ENCODE measurements at regions not wholly inside any gene's neighbourhood (a gene's known extent, or its start where the extent isn't known, plus 50 kb on each side); places are given as distances from the start of the nearest gene placed in this dataset.
A peak's percentile ranks its signal among the peaks of the same experiment; 100 is the strongest.

- Histone ChIP-seq H2BK5ac (ENCODE audit: low read depth, low read length, poor library complexity, severe bottlenecking) (no peak overlapping the region), H3K27me3 (ENCODE audit: control insufficient read depth in 1 of 2, insufficient read depth in 1 of 2, low read length in 2 of 2) (no peaks in the 10 kb centered on the region), H3K23ac (ENCODE audit: low read length in 2 of 2) (no peak overlapping the region), H3K18ac (ENCODE audit: low read depth in 1 of 2, low read length in 2 of 2) (no peak overlapping the region), H2AK5ac (ENCODE audit: low read length, severe bottlenecking) (no peak overlapping the region), H3K4me2 (ENCODE audit: low read length, poor library complexity, severe bottlenecking) (no peak overlapping the region), H3K9me3 (ENCODE audit: control insufficient read depth, low read length) (no peaks in the 10 kb centered on the region), H2AFZ (ENCODE audit: low read depth, low read length) (no peak overlapping the region), H3K14ac (ENCODE audit: low read length in 2 of 2) (no peak overlapping the region), H3K79me1 (replicated peaks; ENCODE audit: low read length, poor library complexity, severe bottlenecking) (no peaks in the 10 kb centered on the region), H3K9ac (ENCODE audit: low read length) (peak overlapping the region; percentile 76), H3K4ac (ENCODE audit: low read depth in 1 of 2, low read length in 2 of 2) (no peak overlapping the region), H3K4me3 (ENCODE audit: insufficient read depth in 1 of 2, low read depth in 1 of 2, low read length in 2 of 2) (no peak overlapping the region), H2BK12ac (ENCODE audit: low read length in 2 of 2) (no peak overlapping the region), H4K91ac (ENCODE audit: low read length) (no peak overlapping the region), H2BK120ac (ENCODE audit: low read depth, low read length) (no peak overlapping the region), H3K4me1 (ENCODE audit: control insufficient read depth, insufficient read depth, low read depth, low read length) (peaks cover 5% of the 10 kb centered on the region), H3K36me3 (ENCODE audit: control insufficient read depth in 1 of 2, insufficient read depth in 2 of 2, low read depth in 1 of 2, low read length in 2 of 2) (no peaks in the 10 kb centered on the region), H4K8ac (ENCODE audit: low read length) (no peak overlapping the region), H3K27ac (ENCODE audit: low read length, poor library complexity, severe bottlenecking) (no peak overlapping the region), H2BK15ac (ENCODE audit: low read depth, poor library complexity, severe bottlenecking) (no peak overlapping the region)
- peak; percentile 75 for DNase-seq
- 0% methylated on average over 1 of the region's 1 CpG for WGBS
Measured at GRCh38 chr3:170809975-170810357, 60.0 kb downstream of the RPL22L1 start.

GRCh38 chr3:170809007-170809974 is 60.7 kb downstream of the RPL22L1 start:
- peak overlapping the region; percentile 76 for H3K9ac ChIP-seq (ENCODE audit: low read length)
- H4K8ac ChIP-seq (ENCODE audit: low read length): peak overlapping the region; percentile 88
- no peaks in the 10 kb centered on the region for H3K9me3 ChIP-seq (ENCODE audit: control insufficient read depth, low read length)
- H3K4me2 ChIP-seq (ENCODE audit: low read length, poor library complexity, severe bottlenecking): no peak overlapping the region
- H2BK15ac ChIP-seq (ENCODE audit: low read depth, poor library complexity, severe bottlenecking): no peak overlapping the region
- peaks cover 4% of the 10 kb centered on the region for H3K4me1 ChIP-seq (ENCODE audit: control insufficient read depth, insufficient read depth, low read depth, low read length)
- H3K4me3 ChIP-seq (ENCODE audit: insufficient read depth in 1 of 2, low read depth in 1 of 2, low read length in 2 of 2): no peak overlapping the region
- no peaks in the 10 kb centered on the region for H3K79me1 ChIP-seq (replicated peaks; ENCODE audit: low read length, poor library complexity, severe bottlenecking)
- H2AFZ ChIP-seq (ENCODE audit: low read depth, low read length): no peak overlapping the region
- no peak overlapping the region for H3K23ac ChIP-seq (ENCODE audit: low read length in 2 of 2)
- H4K91ac ChIP-seq (ENCODE audit: low read length): peak overlapping the region; percentile 71
- H2BK5ac ChIP-seq (ENCODE audit: low read depth, low read length, poor library complexity, severe bottlenecking): no peak overlapping the region
- H3K36me3 ChIP-seq (ENCODE audit: control insufficient read depth in 1 of 2, insufficient read depth in 2 of 2, low read depth in 1 of 2, low read length in 2 of 2): no peaks in the 10 kb centered on the region
- no peaks in the 10 kb centered on the region for H3K27me3 ChIP-seq (ENCODE audit: control insufficient read depth in 1 of 2, insufficient read depth in 1 of 2, low read length in 2 of 2)
- peak overlapping the region in 1 of 2 experiments; percentile 92 for H3K4ac ChIP-seq (ENCODE audit: low read depth in 1 of 2, low read length in 2 of 2)
- H3K14ac ChIP-seq (ENCODE audit: low read length in 2 of 2): no peak overlapping the region
- no peak overlapping the region for H3K27ac ChIP-seq (ENCODE audit: low read length, poor library complexity, severe bottlenecking)
- WGBS: 66% methylated on average over 14 of the region's 14 CpGs
- H2AK5ac ChIP-seq (ENCODE audit: low read length, severe bottlenecking): peak overlapping the region; percentile 66
- H2BK12ac ChIP-seq (ENCODE audit: low read length in 2 of 2): peak overlapping the region; percentile 82 to 91
- H2BK120ac ChIP-seq (ENCODE audit: low read depth, low read length): no peak overlapping the region
- peak; percentile 79 for DNase-seq
- peak overlapping the region; percentile 48 to 90 for H3K18ac ChIP-seq (ENCODE audit: low read depth in 1 of 2, low read length in 2 of 2)

GRCh38 chr3:170808041-170808440 is 62.0 kb downstream of the RPL22L1 start:
- Histone ChIP-seq H3K27ac (ENCODE audit: low read length, poor library complexity, severe bottlenecking) (no peak overlapping the region), H2BK15ac (ENCODE audit: low read depth, poor library complexity, severe bottlenecking) (no peak overlapping the region), H3K9ac (ENCODE audit: low read length) (no peak overlapping the region), H3K23ac (ENCODE audit: low read length in 2 of 2) (no peak overlapping the region), H3K18ac (ENCODE audit: low read depth in 1 of 2, low read length in 2 of 2) (no peak overlapping the region), H2AFZ (ENCODE audit: low read depth, low read length) (no peak overlapping the region), H3K4ac (ENCODE audit: low read depth in 1 of 2, low read length in 2 of 2) (no peak overlapping the region), H3K27me3 (ENCODE audit: control insufficient read depth in 1 of 2, insufficient read depth in 1 of 2, low read length in 2 of 2) (no peaks in the 10 kb centered on the region), H3K36me3 (ENCODE audit: control insufficient read depth in 1 of 2, insufficient read depth in 2 of 2, low read depth in 1 of 2, low read length in 2 of 2) (no peaks in the 10 kb centered on the region), H2BK5ac (ENCODE audit: low read depth, low read length, poor library complexity, severe bottlenecking) (no peak overlapping the region), H3K4me3 (ENCODE audit: insufficient read depth in 1 of 2, low read depth in 1 of 2, low read length in 2 of 2) (no peak overlapping the region), H3K14ac (ENCODE audit: low read length in 2 of 2) (no peak overlapping the region), H4K91ac (ENCODE audit: low read length) (peak overlapping the region; percentile 61), H3K9me3 (ENCODE audit: control insufficient read depth, low read length) (no peaks in the 10 kb centered on the region), H3K4me1 (ENCODE audit: control insufficient read depth, insufficient read depth, low read depth, low read length) (peaks cover 4% of the 10 kb centered on the region), H2AK5ac (ENCODE audit: low read length, severe bottlenecking) (no peak overlapping the region), H3K79me1 (replicated peaks; ENCODE audit: low read length, poor library complexity, severe bottlenecking) (no peaks in the 10 kb centered on the region), H2BK120ac (ENCODE audit: low read depth, low read length) (peak overlapping the region; percentile 27), H2BK12ac (ENCODE audit: low read length in 2 of 2) (peak overlapping the region in 1 of 2 experiments; percentile 63), H3K4me2 (ENCODE audit: low read length, poor library complexity, severe bottlenecking) (no peak overlapping the region), H4K8ac (ENCODE audit: low read length) (peak overlapping the region; percentile 41)
- WGBS: 93% methylated on average over 3 of the region's 5 CpGs
- DNase-seq: no peak

GRCh38 chr3:170806676-170807075 is 63.3 kb downstream of the RPL22L1 start:
- no peaks in the 10 kb centered on the region for H3K36me3 ChIP-seq (ENCODE audit: control insufficient read depth in 1 of 2, insufficient read depth in 2 of 2, low read depth in 1 of 2, low read length in 2 of 2)
- WGBS: 91% methylated on average over 2 of the region's 2 CpGs

More at GRCh38 chr3:170806676-170807075, 63.3 kb downstream of the RPL22L1 start:
- H3K4me3 ChIP-seq (ENCODE audit: insufficient read depth in 1 of 2, low read depth in 1 of 2, low read length in 2 of 2): no peak overlapping the region
- H2AK5ac ChIP-seq (ENCODE audit: low read length, severe bottlenecking): peak overlapping the region; percentile 46
- no peak overlapping the region for H2BK5ac ChIP-seq (ENCODE audit: low read depth, low read length, poor library complexity, severe bottlenecking)
- H2AFZ ChIP-seq (ENCODE audit: low read depth, low read length): no peak overlapping the region
- H2BK12ac ChIP-seq (ENCODE audit: low read length in 2 of 2): peak overlapping the region; percentile 48 to 89
- H3K27me3 ChIP-seq (ENCODE audit: control insufficient read depth in 1 of 2, insufficient read depth in 1 of 2, low read length in 2 of 2): no peaks in the 10 kb centered on the region
- peaks cover 2% of the 10 kb centered on the region for H3K4me1 ChIP-seq (ENCODE audit: control insufficient read depth, insufficient read depth, low read depth, low read length)
- H3K9ac ChIP-seq (ENCODE audit: low read length): no peak overlapping the region
- no peak overlapping the region for H3K23ac ChIP-seq (ENCODE audit: low read length in 2 of 2)
- peak overlapping the region; percentile 19 to 22 for H3K18ac ChIP-seq (ENCODE audit: low read depth in 1 of 2, low read length in 2 of 2)
- H3K27ac ChIP-seq (ENCODE audit: low read length, poor library complexity, severe bottlenecking): no peak overlapping the region
- H3K14ac ChIP-seq (ENCODE audit: low read length in 2 of 2): no peak overlapping the region
- H2BK15ac ChIP-seq (ENCODE audit: low read depth, poor library complexity, severe bottlenecking): no peak overlapping the region
- H3K4me2 ChIP-seq (ENCODE audit: low read length, poor library complexity, severe bottlenecking): no peak overlapping the region
- peak overlapping the region in 1 of 2 experiments; percentile 81 for H3K4ac ChIP-seq (ENCODE audit: low read depth in 1 of 2, low read length in 2 of 2)
- no peaks in the 10 kb centered on the region for H3K79me1 ChIP-seq (replicated peaks; ENCODE audit: low read length, poor library complexity, severe bottlenecking)
- H2BK120ac ChIP-seq (ENCODE audit: low read depth, low read length): peak overlapping the region; percentile 8
- H4K91ac ChIP-seq (ENCODE audit: low read length): no peak overlapping the region
- no peak for DNase-seq
- no peak overlapping the region for H4K8ac ChIP-seq (ENCODE audit: low read length)
- H3K9me3 ChIP-seq (ENCODE audit: control insufficient read depth, low read length): no peaks in the 10 kb centered on the region

Measured in mesenchymal stem cell (in vitro differentiated cells and primary cell).